ENCODE measurements at regions not wholly inside any gene's neighbourhood (a gene's known extent, or its start where the extent isn't known, plus 50 kb on each side); places are given as distances from the start of the nearest gene placed in this dataset.

DNA sequence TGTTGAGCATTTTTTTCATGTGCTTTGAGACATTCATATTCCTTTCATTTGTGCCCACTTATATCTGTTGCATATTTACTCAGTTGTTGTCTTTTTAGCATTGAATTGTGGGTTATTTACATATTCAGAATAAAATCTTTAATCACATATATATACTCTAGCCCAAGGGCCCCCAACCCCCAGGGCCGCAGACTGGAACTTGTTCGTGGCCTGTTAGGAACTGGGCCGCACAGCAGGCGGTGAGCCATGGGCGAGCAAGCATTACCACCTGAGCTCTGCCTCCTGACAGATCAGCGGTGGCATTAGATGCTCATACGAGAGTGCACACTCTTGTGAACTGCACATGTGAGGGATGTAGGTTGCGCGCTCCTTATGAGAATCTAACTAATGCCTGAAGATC lies 480.6 kb downstream of the KCTD8 start:
- WGBS, 5 donors: 91 to 95% (median 93%) methylated on average over 9 of the region's 9 CpGs
- DNase-seq: no peak

DNA sequence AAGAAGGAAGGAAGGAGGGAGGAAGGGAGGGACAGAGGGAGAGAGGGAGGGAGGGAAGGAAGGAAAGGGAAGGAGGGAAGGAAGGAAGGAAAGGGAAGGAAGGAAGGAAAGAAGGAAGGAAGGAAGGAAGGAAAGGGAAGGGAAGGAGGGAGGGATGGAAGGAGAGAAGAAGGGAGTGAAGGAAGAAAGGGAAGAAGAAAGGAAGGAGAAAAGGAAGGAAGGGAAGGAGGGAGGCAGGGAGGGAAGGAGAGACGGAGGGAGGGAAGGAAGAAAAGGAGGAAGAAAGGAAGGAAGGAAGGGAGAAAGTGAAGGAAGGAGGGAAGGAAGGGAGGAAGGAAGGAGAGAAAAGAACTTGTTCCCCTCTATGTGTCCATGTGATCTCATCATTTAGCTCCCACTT lies 465.0 kb downstream of the KCTD8 start:
- Histone ChIP-seq H3K4me3 (no peak overlapping the region), H3K27me3 (replicated peaks in 1 of 7) (no peaks in the 10 kb centered on the region), H3K36me3 (no peaks in the 10 kb centered on the region), H3K9me3 (peaks cover 0 to 11% (median 3%) of the 10 kb centered on the region in 8 donors), H3K4me1 (no peaks in the 10 kb centered on the region), H3K27ac (no peak overlapping the region)
- WGBS, 5 donors: 63 to 83% (median 73%) methylated on average over 1 of the region's 1 CpG
- DNase-seq: no peak
- intact Hi-C loops (cut with DNase I; ENCODE audit: low total_unique reads): no loop called here
- no peak for TF ChIP-seq POLR2AphosphoS5 (IDR thresholded peaks at IDR 0.05)

More for the DNA sequence above, 480.6 kb downstream of the KCTD8 start:
- H3K27me3 ChIP-seq (replicated peaks in 1 of 7): no peaks in the 10 kb centered on the region
- H3K4me3 ChIP-seq: no peak overlapping the region
- peaks cover 0 to 4% (median 0%) of the 10 kb centered on the region in 8 donors for H3K9me3 ChIP-seq
- no peaks in the 10 kb centered on the region for H3K4me1 ChIP-seq
- intact Hi-C loops (cut with DNase I; ENCODE audit: low total_unique reads): no loop called here
- H3K36me3 ChIP-seq: no peaks in the 10 kb centered on the region
- no peak for TF ChIP-seq POLR2AphosphoS5 (IDR thresholded peaks at IDR 0.05)
- TF ChIP-seq, protein P1, sequence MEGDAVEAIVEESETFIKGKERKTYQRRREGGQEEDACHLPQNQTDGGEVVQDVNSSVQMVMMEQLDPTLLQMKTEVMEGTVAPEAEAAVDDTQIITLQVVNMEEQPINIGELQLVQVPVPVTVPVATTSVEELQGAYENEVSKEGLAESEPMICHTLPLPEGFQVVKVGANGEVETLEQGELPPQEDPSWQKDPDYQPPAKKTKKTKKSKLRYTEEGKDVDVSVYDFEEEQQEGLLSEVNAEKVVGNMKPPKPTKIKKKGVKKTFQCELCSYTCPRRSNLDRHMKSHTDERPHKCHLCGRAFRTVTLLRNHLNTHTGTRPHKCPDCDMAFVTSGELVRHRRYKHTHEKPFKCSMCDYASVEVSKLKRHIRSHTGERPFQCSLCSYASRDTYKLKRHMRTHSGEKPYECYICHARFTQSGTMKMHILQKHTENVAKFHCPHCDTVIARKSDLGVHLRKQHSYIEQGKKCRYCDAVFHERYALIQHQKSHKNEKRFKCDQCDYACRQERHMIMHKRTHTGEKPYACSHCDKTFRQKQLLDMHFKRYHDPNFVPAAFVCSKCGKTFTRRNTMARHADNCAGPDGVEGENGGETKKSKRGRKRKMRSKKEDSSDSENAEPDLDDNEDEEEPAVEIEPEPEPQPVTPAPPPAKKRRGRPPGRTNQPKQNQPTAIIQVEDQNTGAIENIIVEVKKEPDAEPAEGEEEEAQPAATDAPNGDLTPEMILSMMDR (IDR thresholded peaks at IDR 0.05 in 8 of 11, conservative IDR thresholded peaks at IDR 0.05 in 3 of 11): no peak
- no peak for TF ChIP-seq POLR2A (IDR thresholded peaks at IDR 0.05)
- no peak overlapping the region for H3K27ac ChIP-seq

DNA sequence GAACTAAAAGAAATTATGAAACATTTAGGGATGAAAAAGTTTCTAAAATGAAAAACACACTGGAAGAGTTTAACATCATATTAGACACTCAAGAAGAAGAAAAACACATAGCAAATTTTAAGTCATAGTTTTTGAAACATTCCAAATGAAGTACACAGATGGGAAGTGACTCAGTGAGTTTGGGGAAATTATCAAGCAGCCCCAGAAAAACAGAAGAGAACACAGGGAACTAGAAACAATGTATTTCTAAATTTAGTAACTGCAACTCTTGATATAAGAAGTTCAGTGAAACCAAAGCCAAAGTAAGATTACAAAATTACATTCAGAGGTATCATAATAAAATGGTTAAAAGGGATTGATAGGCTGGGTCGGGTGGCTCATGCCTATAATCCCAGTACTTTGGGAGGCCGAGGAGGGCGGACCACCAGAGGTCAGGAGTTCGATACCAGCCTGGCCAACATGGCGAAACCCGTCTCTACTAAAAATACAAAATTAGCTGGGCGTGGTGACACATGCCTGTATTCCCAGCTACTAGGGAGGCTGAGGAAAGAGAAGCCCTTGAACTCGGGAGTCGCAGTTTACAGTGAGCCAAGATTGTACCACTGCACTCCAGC lies 461.2 kb downstream of the KCTD8 start:
- no peak overlapping the region for H3K4me3 ChIP-seq
- H3K4me1 ChIP-seq: no peaks in the 10 kb centered on the region
- peaks cover 0 to 11% (median 3%) of the 10 kb centered on the region in 8 donors for H3K9me3 ChIP-seq
- 83 to 94% (median 90%) methylated on average over 9 of the region's 9 CpGs for WGBS, 5 donors
- H3K36me3 ChIP-seq: no peaks in the 10 kb centered on the region
- H3K27ac ChIP-seq: no peak overlapping the region
- DNase-seq: no peak
- TF ChIP-seq POLR2AphosphoS5 (IDR thresholded peaks at IDR 0.05) (no peak), POLR2A (IDR thresholded peaks at IDR 0.05) (no peak)
- TF ChIP-seq, protein P1 (IDR thresholded peaks at IDR 0.05 in 8 of 11, conservative IDR thresholded peaks at IDR 0.05 in 3 of 11): no peak
- no peaks in the 10 kb centered on the region for H3K27me3 ChIP-seq (replicated peaks in 1 of 7)
- intact Hi-C loops (cut with DNase I; ENCODE audit: low total_unique reads): no loop called here

DNA sequence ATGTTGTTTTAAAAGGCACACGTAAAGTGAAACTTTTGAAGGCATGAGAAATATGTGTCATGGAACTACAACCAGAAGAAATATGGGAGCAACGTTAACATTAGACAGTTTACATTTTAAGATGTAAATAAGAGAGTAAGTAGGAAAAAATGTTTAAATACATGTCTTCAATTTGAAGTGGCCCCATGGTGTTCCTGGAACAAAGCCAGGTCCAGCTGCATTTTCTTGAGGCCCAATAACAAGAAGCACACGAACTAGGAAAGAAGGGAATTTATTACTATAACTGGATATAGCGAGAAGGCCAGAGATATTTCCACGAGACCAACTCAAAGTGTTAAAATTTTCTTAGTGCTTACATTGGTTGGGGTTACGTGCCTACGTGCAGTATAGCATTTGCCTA lies 458.1 kb downstream of the KCTD8 start:
- Histone ChIP-seq H3K27ac (no peak overlapping the region), H3K4me1 (no peaks in the 10 kb centered on the region), H3K36me3 (no peaks in the 10 kb centered on the region), H3K4me3 (no peak overlapping the region), H3K9me3 (no peaks in the 10 kb centered on the region), H3K27me3 (replicated peaks in 1 of 7) (no peaks in the 10 kb centered on the region)
- intact Hi-C loops (cut with DNase I; ENCODE audit: low total_unique reads): no loop called here
- WGBS, 5 donors: 59 to 79% (median 73%) methylated on average over 7 of the region's 7 CpGs
- TF ChIP-seq POLR2A (IDR thresholded peaks at IDR 0.05): no peak
- no peak for TF ChIP-seq POLR2AphosphoS5 (IDR thresholded peaks at IDR 0.05)
- TF ChIP-seq, protein P1 (IDR thresholded peaks at IDR 0.05 in 8 of 11, conservative IDR thresholded peaks at IDR 0.05 in 3 of 11): no peak
- no peak for DNase-seq
